ENCODE measurements at regions not wholly inside any gene's neighbourhood (a gene's known extent, or its start where the extent isn't known, plus 50 kb on each side); places are given as distances from the start of the nearest gene placed in this dataset.

GRCh38 chr13:47147812-47148119, 250.9 kb upstream of the HTR2A start:
- TF ChIP-seq CTCF (IDR thresholded peaks at IDR 0.05), result no peak
- no peak for DNase-seq
- Mint-ChIP-seq H3K36me3 (no peaks in the 10 kb centered on the region), H3K9me3 (no peaks in the 10 kb centered on the region), H3K4me1 (no peaks in the 10 kb centered on the region), H3K4me3 (no peak overlapping the region), H3K27ac (no peak overlapping the region), H3K27me3 (ENCODE audit: low read depth in 2 of 2) (peaks cover 0 to 3% of the 10 kb centered on the region in 2 donors)
- no peaks in the 10 kb centered on the region for H3K27me3 ChIP-seq (ENCODE audit: control insufficient read depth, insufficient read depth, low read length)
- no peak for ATAC-seq
- intact Hi-C loops (cut with micrococcal nuclease), result no loop called here
- no peak overlapping the region for H3K4me3 ChIP-seq (ENCODE audit: low read length)
- H3K27ac ChIP-seq (ENCODE audit: low read length), result no peak overlapping the region
- H3K9me3 ChIP-seq (ENCODE audit: control insufficient read depth, insufficient read depth, low read length), result no peaks in the 10 kb centered on the region
- WGBS (ENCODE audit: insufficient coverage), result 95% methylated on average over 2 of the region's 2 CpGs
- H3K4me1 ChIP-seq (ENCODE audit: control insufficient read depth, insufficient read depth, low read length), result no peaks in the 10 kb centered on the region
- H3K36me3 ChIP-seq (ENCODE audit: control insufficient read depth, insufficient read depth, low read length), result no peaks in the 10 kb centered on the region

GRCh38 chr13:47146991-47147811, 250.3 kb upstream of the HTR2A start:
- Histone ChIP-seq H3K9me3 (ENCODE audit: control insufficient read depth, insufficient read depth, low read length) (no peaks in the 10 kb centered on the region), H3K4me1 (ENCODE audit: control insufficient read depth, insufficient read depth, low read length) (no peaks in the 10 kb centered on the region), H3K27me3 (ENCODE audit: control insufficient read depth, insufficient read depth, low read length) (no peaks in the 10 kb centered on the region), H3K27ac (ENCODE audit: low read length) (no peak overlapping the region), H3K36me3 (ENCODE audit: control insufficient read depth, insufficient read depth, low read length) (no peaks in the 10 kb centered on the region), H3K4me3 (ENCODE audit: low read length) (no peak overlapping the region)
- H3K4me3 Mint-ChIP-seq, result no peak overlapping the region
- no peaks in the 10 kb centered on the region for H3K9me3 Mint-ChIP-seq
- no peak for TF ChIP-seq CTCF (IDR thresholded peaks at IDR 0.05)
- ATAC-seq (no peak), DNase-seq (no peak)
- no peaks in the 10 kb centered on the region for H3K36me3 Mint-ChIP-seq
- intact Hi-C loops (cut with micrococcal nuclease), result no loop called here
- H3K27me3 Mint-ChIP-seq (ENCODE audit: low read depth in 2 of 2), result peaks cover 0 to 3% of the 10 kb centered on the region in 2 donors
- WGBS (ENCODE audit: insufficient coverage), result 100% methylated on average over 1 of the region's 2 CpGs
- no peaks in the 10 kb centered on the region for H3K4me1 Mint-ChIP-seq
- H3K27ac Mint-ChIP-seq, result no peak overlapping the region

GRCh38 chr13:47146136-47146535, 249.3 kb upstream of the HTR2A start:
- no peak overlapping the region for H3K27ac ChIP-seq (ENCODE audit: low read length)
- Mint-ChIP-seq H3K27ac (no peak overlapping the region), H3K9me3 (no peaks in the 10 kb centered on the region), H3K27me3 (ENCODE audit: low read depth in 2 of 2) (peaks cover 0 to 3% of the 10 kb centered on the region in 2 donors), H3K36me3 (no peaks in the 10 kb centered on the region), H3K4me3 (no peak overlapping the region), H3K4me1 (no peaks in the 10 kb centered on the region)
- intact Hi-C loops (cut with micrococcal nuclease), result no loop called here
- DNase-seq, result no peak
- H3K9me3 ChIP-seq (ENCODE audit: control insufficient read depth, insufficient read depth, low read length), result no peaks in the 10 kb centered on the region
- ATAC-seq, result no peak
- H3K27me3 ChIP-seq (ENCODE audit: control insufficient read depth, insufficient read depth, low read length), result no peaks in the 10 kb centered on the region
- no peak for TF ChIP-seq CTCF (IDR thresholded peaks at IDR 0.05)
- no peak overlapping the region for H3K4me3 ChIP-seq (ENCODE audit: low read length)
- no peaks in the 10 kb centered on the region for H3K36me3 ChIP-seq (ENCODE audit: control insufficient read depth, insufficient read depth, low read length)
- H3K4me1 ChIP-seq (ENCODE audit: control insufficient read depth, insufficient read depth, low read length), result no peaks in the 10 kb centered on the region

DNA sequence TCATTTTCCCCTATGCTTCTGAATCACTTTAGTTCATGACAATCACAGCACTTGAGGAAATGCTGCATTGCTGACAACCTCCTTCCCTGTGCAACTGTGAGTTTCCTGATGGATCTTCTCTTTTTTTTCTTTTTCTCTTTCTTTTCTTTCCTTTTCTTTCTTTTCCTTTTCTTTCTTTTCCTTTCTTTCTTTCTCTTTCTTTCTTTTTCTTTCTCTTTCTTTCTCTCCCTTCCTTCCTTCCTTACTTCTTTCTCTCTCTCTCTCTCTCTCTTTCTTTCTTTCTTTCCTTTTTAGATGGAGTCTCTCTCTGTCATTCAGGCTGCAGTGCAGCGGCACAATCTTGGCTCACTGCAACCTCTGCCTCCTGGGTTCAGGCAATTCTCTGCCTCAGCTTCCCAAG, 247.9 kb upstream of the HTR2A start:
- DNase-seq, result no peak
- no peak overlapping the region for H3K4me3 Mint-ChIP-seq
- H3K9me3 Mint-ChIP-seq, result no peaks in the 10 kb centered on the region
- no peak for TF ChIP-seq CTCF (IDR thresholded peaks at IDR 0.05)
- H3K4me1 Mint-ChIP-seq, result no peaks in the 10 kb centered on the region
- Histone ChIP-seq H3K4me3 (ENCODE audit: low read length) (no peak overlapping the region), H3K36me3 (ENCODE audit: control insufficient read depth, insufficient read depth, low read length) (no peaks in the 10 kb centered on the region), H3K27me3 (ENCODE audit: control insufficient read depth, insufficient read depth, low read length) (no peaks in the 10 kb centered on the region), H3K4me1 (ENCODE audit: control insufficient read depth, insufficient read depth, low read length) (no peaks in the 10 kb centered on the region), H3K9me3 (ENCODE audit: control insufficient read depth, insufficient read depth, low read length) (no peaks in the 10 kb centered on the region), H3K27ac (ENCODE audit: low read length) (no peak overlapping the region)
- no peak overlapping the region for H3K27ac Mint-ChIP-seq
- ATAC-seq, result no peak
- intact Hi-C loops (cut with micrococcal nuclease), result no loop called here
- no peaks in the 10 kb centered on the region for H3K36me3 Mint-ChIP-seq
- 100% methylated on average over 1 of the region's 1 CpG for WGBS (ENCODE audit: insufficient coverage)
- H3K27me3 Mint-ChIP-seq (ENCODE audit: low read depth in 2 of 2), result peaks cover 0 to 3% of the 10 kb centered on the region in 2 donors
